Skin of body (tissue), 1 donor: ENCODE measurements at regions not wholly inside any gene's neighbourhood (a gene's known extent, or its start where the extent isn't known, plus 50 kb on each side); places are given as distances from the start of the nearest gene placed in this dataset.
"Not testable (repeated sequence)": the region's sequence is repeated elsewhere in the genome, so short reads cannot be mapped to it uniquely, and the experiment has no call there.

Experiments used
- DNase-seq: peaks from one replicate; lab custom pipeline; 2025; lab: John Stamatoyannopoulos, UW

- peak; percentile 32 for DNase-seq
Measured at GRCh38 chr7:69342154-69342884, 256.0 kb upstream of the AUTS2 start.

- no peak for DNase-seq
Measured at GRCh38 chr7:69349291-69349690, 249.0 kb upstream of the AUTS2 start.

GRCh38 chr7:69358163-69358821 is 240.0 kb upstream of the AUTS2 start:
- no peak for DNase-seq

- DNase-seq, result no peak
Measured at GRCh38 chr7:69359003-69359700, 239.1 kb upstream of the AUTS2 start.

GRCh38 chr7:69360913-69361312 is 237.4 kb upstream of the AUTS2 start:
- no peak for DNase-seq

- no peak for DNase-seq
Measured at GRCh38 chr7:69363136-69363535, 235.1 kb upstream of the AUTS2 start.

GRCh38 chr7:69364813-69365643 is 233.2 kb upstream of the AUTS2 start:
- DNase-seq, result peak; percentile 80

GRCh38 chr7:69365651-69366192 is 232.6 kb upstream of the AUTS2 start:
- DNase-seq, result peak; percentile 94

- no peak for DNase-seq
Measured at GRCh38 chr7:69367780-69368179, 230.5 kb upstream of the AUTS2 start.

GRCh38 chr7:69373171-69374043 is 224.9 kb upstream of the AUTS2 start:
- no peak for DNase-seq

GRCh38 chr7:69374044-69374425 is 224.2 kb upstream of the AUTS2 start:
- DNase-seq, result peak; percentile 85

GRCh38 chr7:69377191-69377590 is 221.1 kb upstream of the AUTS2 start:
- no peak for DNase-seq

GRCh38 chr7:69388452-69389137 is 209.7 kb upstream of the AUTS2 start:
- no peak for DNase-seq

GRCh38 chr7:69389216-69389615 is 209.1 kb upstream of the AUTS2 start:
- DNase-seq, result no peak

- DNase-seq, result not testable (repeated sequence)
Measured at GRCh38 chr7:69393912-69394311, 204.4 kb upstream of the AUTS2 start.

GRCh38 chr7:69395061-69395714 is 203.1 kb upstream of the AUTS2 start:
- DNase-seq, result peak; percentile 86

GRCh38 chr7:69398986-69399385 is 199.3 kb upstream of the AUTS2 start:
- no peak for DNase-seq

- peak; percentile 32 for DNase-seq
Measured at GRCh38 chr7:69399401-69399800, 198.9 kb upstream of the AUTS2 start.

GRCh38 chr7:69402696-69403095 is 195.6 kb upstream of the AUTS2 start:
- no peak for DNase-seq
